SKM-1 (cell line): ENCODE measurements at regions not wholly inside any gene's neighbourhood (a gene's known extent, or its start where the extent isn't known, plus 50 kb on each side); places are given as distances from the start of the nearest gene placed in this dataset.
A peak's percentile ranks its signal among the peaks of the same experiment; 100 is the strongest.
"Not testable (repeated sequence)": the region's sequence is repeated elsewhere in the genome, so short reads cannot be mapped to it uniquely, and the experiment has no call there.

Source experiments
- DNase-seq: peaks from one replicate; lab custom pipeline; 2025; ENCODE audit not compliant: unreplicated experiment; lab: John Stamatoyannopoulos, UW

GRCh38 chr4:138408758-138409157, 166.6 kb upstream of the SLC7A11 start:
- DNase-seq = no peak

- DNase-seq = no peak
Measured at GRCh38 chr4:138407329-138407728, 165.2 kb upstream of the SLC7A11 start.

DNA sequence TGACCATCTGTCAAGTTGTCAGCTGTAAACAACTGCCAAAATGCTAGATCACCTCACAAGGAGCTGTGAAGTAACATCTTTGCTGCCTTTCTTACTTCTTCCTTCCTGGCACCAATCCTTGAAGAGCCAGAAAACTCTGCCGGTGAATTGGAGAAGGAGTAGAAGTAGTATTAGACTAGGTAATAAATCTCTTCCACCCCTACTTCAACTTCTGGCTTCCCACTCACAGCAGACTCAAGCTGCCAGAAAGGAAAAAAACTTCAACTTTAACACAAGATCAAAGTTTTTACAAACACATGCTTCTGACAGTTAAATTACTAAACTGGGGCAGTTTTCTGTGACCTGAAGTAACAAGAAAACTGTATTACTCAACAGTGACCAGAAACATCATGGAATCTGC, 164.7 kb upstream of the SLC7A11 start:
- DNase-seq = peak; percentile 44

- peak; percentile 86 for DNase-seq
Measured at GRCh38 chr4:138405934-138406567, 163.9 kb upstream of the SLC7A11 start.

DNA sequence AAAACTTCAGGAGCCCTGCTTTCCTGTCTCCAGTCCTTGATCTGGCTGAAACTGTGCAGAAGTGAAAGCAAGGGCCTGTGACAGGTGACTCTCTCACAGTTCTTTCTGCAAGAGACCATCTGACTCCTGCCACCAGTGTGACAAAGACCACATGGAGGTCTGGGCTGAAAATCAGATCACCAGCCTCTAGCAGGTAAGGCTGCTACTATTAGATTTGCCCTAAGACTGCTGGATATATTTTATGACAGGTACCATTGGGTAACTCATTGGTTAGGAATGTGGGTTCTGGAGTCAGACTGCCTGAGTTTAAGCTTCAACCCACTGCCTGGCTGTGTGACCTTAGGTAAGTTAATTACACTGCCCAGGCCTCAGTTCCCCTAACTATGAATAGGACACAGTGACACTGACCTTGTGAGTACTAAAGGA, 163.3 kb upstream of the SLC7A11 start:
- peak; percentile 51 for DNase-seq

- no peak for DNase-seq
Measured at GRCh38 chr4:138404801-138405200, 162.7 kb upstream of the SLC7A11 start.

DNA sequence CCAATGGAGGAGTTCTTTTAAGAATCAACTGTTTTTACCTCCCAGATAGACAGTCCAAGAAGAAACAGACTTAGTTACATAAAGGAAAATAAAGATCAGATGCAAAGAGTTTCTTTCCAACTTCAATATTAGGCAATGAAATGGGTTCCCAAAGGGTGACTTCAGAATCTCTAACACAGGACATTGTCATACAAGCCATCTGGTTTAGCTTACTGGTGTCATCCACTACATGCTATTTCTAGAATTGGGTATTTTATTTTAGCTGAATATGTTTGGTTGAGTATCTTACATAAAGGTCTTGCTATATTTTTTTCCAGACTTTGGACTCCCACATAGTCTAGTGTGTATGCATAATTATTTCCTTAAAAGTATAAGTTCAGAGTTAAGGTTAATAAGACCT, 162.1 kb upstream of the SLC7A11 start:
- no peak for DNase-seq

DNA sequence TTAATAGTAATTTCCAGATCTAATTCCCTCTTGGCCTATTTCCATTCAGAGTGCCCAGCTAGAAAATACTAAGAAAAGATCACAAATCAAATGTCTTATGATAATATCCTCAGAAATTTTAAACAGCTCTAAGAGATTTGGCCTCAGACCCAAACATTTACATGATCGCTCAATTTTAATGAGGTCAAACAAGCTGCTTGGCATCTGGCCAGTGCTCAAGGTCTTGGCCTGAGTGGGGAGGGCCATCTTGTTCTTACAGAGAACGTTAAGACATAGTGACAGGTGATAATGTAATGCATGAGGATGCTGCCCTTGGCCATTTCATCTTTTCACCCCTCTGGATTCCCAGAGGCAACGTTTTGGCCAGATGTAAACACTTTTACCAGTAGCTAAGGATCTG, 159.2 kb upstream of the SLC7A11 start:
- DNase-seq = no peak

GRCh38 chr4:138400543-138400942, 158.4 kb upstream of the SLC7A11 start:
- no peak for DNase-seq

DNA sequence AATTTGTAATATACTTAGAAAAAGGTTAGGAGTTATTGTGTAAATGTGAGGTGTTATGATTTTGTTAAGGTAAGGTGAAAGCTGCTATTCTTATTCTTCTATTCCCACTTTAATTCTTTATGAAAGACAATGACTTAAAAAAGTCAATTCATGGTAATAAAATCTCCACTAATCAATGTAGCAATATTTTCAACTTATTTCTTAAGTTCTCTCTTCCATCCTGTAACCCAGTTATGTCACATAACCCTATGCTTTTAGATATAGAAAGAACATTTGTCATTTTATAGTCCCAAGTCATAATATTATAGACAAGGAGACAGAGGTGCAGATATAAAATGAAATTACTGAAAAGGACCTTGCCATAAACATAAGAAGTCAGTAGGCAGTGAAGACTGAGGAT, 157.9 kb upstream of the SLC7A11 start:
- DNase-seq = no peak

DNA sequence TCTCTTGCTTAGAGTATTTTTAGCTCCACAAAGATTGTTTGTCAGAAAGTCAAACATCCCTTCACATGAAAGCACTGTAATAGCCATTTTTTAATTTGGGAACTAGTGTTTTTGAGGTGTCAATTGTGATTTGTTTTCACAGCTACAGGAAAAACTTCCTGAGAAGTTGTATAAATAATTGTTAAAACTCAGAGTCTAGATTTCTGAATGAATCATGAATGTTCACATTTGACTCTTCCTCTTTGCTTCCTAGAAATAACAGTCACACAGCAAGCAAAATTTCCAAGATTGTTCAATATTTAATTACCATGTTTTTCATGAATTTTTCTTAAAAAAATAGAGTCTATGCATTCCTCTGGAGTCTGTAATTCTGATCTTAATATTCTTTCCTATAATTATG, 156.9 kb upstream of the SLC7A11 start:
- DNase-seq = no peak

GRCh38 chr4:138398322-138398721, 156.2 kb upstream of the SLC7A11 start:
- no peak for DNase-seq

DNA sequence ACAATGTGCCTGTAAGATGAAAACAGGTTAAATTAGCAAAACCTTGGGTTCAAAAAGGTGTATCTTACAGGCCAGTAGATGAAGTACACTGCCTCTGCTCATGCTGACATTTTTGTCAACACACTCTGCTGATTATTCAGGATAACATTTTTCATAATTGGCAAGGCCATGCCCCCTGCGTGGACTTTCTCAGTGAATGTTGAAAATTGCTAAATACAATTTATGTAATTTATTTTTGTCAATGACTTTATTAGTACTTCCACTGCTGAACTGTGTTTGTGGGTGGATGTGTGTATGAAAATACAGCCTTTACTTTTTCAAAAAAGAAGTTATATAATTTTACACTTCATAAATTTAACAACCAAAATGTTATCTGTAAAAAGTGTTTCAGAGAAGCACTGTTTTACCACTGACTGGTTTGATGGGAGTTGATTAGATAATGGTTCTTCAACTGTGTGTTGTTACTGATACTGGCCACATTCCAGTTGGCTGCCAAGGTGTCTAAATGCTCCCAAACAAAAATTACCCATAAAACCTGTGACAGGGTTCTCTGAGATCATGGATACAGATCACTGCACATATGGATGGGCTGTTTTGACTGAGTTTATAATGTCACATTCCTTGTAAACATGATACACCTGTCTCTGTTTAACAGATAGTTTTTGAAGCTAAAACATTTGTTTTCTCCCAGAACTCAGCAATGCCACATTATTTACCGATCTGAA, 151.9 kb upstream of the SLC7A11 start:
- no peak for DNase-seq

DNA sequence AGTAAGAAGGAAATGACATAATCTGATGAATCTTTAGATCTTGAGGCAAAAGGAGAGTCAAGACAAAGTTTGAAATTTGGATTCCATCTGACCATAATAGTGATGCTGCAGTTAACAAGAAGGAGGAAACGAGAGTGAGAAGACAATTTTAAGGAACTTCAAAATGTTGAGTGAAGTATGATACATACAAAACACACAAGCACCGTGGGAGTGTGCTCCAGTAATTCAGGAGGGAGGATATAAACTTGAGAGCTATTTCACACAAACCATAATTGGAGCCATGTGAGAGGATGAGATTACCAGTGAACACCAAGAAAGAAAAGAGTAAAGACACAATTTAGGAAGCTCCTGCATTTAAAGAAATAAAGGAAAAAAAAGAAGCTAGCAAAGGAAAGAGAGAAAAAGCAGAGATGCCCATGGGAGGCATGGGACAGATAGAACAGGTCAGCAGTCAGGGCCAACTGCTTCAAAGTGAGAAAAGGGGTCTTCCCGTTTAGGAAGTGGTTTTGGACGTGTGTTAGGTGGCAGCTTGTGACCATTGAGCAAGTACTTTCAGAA, 150.7 kb upstream of the SLC7A11 start:
- DNase-seq = peak; percentile 59

- no peak for DNase-seq
Measured at GRCh38 chr4:138389976-138390685, 148.0 kb upstream of the SLC7A11 start.

GRCh38 chr4:138374947-138375346, 132.8 kb upstream of the SLC7A11 start:
- no peak for DNase-seq

GRCh38 chr4:138367942-138368341, 125.8 kb upstream of the SLC7A11 start:
- no peak for DNase-seq

GRCh38 chr4:138352446-138352845, 110.3 kb upstream of the SLC7A11 start:
- DNase-seq = not testable (repeated sequence)

DNA sequence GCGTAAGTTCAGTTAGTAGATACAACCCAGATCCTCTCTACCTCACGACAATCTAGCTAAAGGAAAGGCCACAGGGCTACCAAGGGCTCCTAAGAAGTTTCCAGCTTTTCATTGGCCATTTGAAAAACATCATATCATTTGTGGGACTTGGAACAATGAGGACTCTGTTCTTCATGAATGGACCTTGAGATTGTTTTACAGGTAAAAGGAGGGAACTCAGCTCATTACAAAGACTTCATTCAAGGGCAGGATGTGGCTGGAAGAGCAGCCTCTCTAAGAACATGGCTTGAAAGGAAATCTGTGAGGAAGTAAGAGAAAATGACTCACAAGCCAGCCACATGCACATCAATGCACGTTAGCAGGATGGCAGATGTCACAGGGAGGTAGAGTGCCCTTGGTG, 105.9 kb upstream of the SLC7A11 start:
- no peak for DNase-seq

GRCh38 chr4:138347561-138347960, 105.4 kb upstream of the SLC7A11 start:
- DNase-seq = no peak

- no peak for DNase-seq
Measured at GRCh38 chr4:138344851-138345250, 102.7 kb upstream of the SLC7A11 start.

DNA sequence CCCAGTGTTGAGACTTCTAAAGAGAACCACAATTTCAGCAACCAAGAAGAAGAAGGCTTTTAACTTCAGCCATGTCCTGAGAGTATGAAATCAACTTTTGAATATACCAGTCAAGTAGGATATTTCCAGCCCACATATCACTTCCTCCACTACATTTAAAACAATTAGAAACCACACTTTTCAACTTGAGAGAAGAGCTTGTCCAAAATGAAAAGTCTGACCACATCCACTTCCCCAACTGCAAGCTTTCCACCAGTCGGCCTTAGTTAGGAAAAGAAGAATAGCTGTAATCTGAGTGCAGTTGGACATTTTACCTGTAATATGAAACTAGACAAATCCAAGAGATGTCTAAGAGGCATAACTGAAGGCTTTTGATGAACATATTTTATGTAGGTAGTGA, 101.9 kb upstream of the SLC7A11 start:
- no peak for DNase-seq
